ENCODE measurements at regions not wholly inside any gene's neighbourhood (a gene's known extent, or its start where the extent isn't known, plus 50 kb on each side); places are given as distances from the start of the nearest gene placed in this dataset.
"Not testable (repeated sequence)": the region's sequence is repeated elsewhere in the genome, so short reads cannot be mapped to it uniquely, and the experiment has no call there.

DNA sequence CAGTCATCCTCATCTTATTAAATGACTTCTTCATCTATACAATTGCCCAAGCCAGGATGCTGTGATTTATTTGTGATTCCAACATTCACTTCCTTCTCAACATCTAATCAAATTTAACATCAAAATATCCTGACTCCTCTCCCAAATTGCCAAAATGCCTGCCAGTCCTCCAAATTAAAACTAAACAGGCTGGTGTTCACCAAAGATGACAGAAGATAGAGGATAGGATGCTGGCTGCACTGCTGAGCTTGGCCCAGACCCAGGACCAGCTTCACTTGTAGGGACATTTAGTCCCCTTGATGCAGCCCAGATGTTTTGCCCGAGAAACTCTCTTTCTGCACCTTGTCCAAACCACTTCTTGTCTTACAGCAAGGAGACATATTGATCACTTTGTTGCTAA lies 540.0 kb upstream of the CNTNAP5 start:
- no peak for DNase-seq

DNA sequence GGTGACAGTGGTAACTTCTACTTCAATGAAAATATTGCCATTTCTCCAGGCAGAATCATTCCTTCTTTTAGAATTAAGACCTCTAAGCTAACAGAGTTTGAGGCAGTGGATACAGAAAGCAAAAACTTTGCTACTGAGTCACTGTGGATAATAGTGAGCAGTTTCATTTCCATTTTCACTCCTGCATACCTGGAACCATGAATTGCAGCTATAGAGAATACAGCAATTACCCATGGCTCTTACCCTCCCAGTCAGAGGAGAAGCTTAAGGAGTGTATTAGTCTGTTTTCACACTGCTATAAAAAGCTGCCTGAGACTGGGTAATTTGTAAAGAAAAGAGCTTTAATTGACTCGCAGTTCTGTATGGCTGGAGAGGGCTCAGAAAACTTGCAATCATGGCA lies 531.4 kb upstream of the CNTNAP5 start:
- no peak for DNase-seq

DNA sequence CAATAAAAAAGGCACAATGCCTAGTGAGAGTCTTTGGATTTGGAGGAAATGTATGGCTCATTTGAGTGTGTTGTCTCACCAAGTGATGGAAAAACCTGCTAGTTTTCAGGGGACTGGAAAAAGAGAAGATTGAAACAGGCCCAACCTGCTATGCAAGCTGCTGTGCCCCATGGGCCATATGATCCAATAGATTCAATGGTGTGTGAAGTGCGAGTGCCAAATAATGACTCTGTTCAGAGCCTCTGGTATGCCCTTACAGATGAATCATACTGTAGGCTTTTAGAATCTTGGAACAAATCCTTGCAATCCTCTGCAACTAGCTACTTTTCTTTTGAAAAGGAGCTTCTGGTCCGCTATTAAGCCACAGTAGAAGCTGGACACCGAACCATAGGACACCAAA lies 529.8 kb upstream of the CNTNAP5 start:
- no peak for DNase-seq

DNA sequence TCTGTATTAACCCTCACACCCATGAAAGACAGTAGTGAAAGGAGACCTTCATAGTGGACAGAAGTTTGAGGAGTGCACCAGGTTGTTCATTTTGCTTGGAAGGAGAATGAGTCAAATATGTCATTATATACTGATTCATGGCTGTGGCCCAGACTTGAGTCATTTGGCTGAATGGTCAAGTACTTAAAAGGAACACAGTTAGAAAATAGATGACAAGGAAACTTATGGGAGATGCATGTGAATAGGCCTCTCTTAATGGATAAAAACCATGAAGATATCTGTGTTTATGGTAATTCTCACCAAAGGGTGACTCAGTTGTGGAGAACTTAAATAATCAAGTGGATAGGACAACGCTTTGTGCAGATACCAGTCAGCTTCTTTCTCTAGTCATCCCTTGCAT lies 524.7 kb upstream of the CNTNAP5 start:
- DNase-seq: no peak

DNA sequence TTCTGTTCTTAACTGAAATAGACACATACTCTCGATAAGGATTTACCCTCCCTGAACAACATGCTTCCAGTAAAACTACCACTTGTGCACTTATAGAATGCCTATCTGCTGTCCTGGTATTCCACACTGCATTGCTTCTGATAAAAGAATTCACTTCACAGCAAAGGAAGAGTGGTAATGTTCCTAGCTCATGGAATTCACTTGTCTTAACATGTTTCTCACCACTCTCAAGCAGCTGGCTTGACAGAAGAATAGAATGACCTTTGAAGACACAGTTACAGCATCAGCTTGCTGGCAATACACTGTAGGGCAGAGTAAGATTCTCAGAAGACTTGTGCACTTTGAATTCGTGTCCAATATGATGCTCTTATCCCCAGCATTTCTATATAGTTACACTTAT lies 524.1 kb upstream of the CNTNAP5 start:
- DNase-seq: no peak

DNA sequence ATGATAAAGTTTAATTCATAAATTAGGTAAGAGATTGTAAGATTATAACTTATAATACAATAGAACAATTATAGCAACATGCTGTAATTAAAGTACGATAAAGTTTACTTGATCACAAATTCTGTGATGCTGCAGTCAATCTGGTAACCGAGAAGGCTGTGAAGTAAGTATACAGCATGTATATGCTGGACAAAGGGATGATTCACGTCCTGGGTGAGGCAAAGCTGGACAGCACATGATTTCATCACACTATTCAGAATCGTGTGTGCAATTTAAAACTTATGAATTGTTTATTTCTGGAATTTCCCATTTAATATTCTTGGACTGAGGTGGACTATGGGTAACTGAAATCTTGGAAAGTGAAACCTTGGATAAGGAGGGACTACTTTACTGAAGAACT lies 522.2 kb upstream of the CNTNAP5 start:
- DNase-seq: no peak

DNA sequence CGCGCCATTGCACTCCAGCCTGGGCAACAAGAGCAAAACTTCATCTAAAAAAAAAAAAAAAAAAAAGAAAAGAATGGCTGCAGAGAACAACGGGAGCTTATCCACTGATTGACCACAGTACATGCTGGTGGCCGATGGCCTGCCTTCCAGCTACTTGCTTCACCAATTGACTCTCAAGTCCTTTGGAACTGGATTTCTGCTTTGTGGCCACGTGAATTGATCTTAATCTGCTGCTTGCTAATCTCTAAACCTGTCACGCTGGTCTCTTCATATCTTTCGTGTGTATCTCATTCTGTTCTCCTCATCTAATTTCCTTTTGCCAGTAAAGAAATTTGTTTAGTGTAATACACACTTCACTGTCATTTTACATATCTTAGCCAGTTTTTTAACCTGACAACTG lies 512.5 kb upstream of the CNTNAP5 start:
- no peak for DNase-seq

DNA sequence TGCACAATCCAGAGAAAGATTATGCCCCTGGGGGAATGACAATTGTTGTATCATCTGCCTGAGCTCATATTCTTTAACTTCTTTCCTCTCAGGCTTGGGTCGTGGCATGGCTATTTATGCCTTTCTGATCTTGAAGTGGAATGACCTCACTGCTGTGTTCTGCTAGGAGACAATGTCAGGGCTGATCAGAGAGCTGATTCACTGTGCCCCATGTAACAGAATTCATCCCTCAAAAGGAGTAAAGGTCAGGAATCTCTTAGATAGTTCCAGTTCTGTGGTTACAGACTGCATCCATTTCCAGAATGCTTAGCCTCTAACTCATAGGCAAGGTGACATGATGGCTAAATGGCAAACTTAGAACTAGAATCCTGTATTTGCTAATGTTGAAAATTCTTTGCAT lies 511.7 kb upstream of the CNTNAP5 start:
- DNase-seq: peak; percentile 57

DNA sequence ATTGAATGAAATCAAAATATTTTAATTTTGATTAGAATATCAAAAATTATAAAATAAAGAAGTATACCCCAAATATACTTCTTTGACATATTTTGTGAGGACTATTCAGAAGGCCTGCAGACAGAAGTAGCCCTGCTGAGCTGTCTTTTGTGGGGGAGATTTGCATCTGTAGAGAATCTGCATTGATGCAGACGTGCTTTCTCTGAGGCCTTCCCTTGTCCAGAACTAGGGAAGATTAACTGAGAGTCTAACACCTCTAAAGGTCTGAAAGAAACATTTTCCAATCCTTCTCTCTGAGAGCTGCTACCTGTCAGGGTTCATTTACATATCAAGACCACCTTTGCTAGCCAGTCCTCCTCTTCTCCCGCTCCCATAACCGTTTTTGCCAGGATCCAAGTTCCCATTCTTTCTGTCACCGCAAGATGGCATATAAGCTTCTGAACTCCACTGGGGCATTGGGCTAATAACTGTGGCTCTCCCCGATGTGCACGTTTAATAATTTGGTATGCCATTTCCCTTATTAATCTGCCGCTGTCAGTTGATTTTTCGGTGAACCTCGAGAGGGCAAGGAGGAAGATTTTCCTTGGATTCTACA lies 510.4 kb upstream of the CNTNAP5 start:
- DNase-seq: no peak

DNA sequence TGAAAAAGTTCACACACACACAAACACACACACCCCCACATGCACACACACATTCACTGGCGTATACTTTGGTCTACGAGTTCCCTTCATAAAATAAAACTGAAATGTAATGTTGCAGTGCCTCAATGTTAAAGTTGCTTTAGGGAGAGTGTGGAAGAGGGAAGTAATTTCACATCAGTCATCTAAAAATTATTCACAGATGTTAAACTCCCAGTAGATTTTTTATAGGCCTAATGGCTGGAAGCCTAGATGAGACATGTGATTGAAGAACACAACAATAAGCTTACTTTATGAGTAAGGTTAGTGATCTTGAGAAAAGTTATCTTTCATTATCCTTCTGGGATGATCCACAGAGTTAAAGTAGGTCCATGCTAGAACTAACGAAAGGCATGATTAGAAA lies 506.7 kb upstream of the CNTNAP5 start:
- DNase-seq: no peak

DNA sequence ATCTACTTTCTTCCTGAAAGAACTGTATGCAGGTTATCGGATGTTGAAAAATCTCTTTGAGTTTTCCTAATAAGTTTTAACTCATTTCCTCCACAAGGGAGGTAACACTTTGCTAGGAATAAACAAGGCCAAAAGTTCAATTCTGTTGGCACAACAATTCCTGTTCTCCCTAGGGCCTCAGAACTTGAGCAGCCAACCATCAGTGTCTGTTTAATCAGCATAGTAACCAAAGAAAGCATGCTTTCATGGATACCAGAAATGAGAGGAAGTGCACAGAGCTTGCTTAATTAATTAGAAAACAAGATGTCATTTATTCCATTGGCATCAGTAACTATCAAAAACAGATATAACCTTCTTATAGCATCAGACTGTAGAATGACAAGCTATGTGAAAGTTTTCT lies 503.2 kb upstream of the CNTNAP5 start:
- no peak for DNase-seq

DNA sequence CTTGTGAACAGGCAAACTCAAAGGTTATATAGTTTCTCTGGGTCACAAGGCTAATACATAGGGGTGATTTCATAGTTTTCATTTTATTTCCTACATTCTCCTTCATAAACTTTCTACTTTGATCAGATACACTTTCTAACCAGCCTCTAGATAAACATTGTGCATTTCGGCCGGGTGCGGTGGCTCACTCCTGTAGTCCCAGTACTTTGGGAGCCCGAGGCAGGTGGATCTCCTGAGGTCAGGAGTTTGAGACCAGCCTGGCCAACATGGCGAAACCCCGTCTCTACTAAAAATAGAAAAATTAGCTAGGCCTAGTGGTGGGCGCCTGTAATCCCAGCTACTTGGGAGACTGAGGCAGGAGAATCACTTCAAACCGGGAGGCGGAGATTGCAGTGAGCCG lies 502.6 kb upstream of the CNTNAP5 start:
- DNase-seq: not testable (repeated sequence)

DNA sequence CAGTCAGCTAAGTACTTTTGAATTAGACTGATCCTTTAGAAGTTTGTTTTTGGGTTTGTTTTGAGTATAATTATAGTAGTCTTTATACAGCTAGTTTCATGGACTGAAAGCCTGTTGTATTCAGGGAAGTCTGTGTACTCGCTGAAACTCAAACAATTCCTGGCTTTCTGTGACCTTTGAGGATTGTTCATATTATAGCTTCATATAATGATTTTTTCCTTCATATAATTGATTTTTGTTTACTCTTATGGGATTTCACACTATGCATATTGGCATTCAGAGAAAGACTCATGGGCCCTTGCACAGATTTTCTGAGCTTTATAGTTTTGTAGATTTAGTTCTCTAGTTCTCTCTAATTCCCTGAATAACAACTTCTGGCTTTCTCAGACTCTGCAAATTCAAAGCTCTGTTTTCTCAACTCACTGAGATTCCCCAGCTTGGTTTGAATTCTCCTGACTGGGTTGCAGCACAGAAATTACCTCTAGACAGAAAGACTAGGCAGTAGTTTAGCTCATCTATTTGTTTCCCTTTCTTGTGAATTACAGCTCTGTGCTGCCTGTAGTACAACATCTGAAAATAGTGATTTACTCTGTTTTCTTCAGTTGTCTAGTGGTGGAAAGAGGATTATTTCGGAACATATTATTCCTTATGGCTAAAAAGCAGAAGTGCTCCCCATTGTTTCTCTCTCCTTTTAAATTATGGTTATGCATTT lies 495.9 kb upstream of the CNTNAP5 start:
- DNase-seq: no peak

DNA sequence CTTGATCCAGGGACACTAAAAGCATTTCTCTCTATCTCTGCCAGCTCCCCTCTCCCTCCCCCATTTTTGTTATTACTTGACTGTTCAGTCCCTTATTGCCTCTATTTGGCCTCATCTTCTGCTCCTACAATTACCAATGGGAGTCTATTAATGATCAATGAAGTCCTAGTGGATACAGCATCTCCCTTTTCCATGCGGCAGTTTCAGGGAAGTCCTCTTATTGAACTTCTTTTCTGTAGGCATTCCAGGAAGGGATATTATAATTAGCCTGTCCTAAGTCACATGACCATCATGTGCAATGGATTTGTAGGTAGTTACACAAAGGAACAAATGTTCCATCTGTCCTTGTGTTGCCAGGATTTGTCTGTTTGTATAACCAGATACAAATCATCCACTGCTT lies 495.1 kb upstream of the CNTNAP5 start:
- DNase-seq: no peak

DNA sequence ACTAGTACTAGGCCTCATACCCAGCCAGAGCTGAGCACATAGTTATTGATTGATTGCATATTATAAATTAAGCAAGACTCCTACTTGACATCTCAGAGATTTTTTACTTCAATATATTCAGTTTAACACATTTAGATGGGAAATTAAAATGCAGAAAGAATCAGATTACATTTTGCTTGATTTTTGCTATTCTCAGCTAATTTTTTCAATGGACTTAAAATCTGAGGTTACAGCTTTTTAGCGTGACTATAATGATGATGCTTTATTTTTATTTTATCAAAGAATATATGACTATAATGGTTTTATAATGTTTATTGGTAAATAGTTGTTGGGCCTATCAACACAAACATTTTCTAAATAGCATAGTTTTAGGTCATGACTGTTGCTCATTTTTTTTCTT lies 493.0 kb upstream of the CNTNAP5 start:
- no peak for DNase-seq

DNA sequence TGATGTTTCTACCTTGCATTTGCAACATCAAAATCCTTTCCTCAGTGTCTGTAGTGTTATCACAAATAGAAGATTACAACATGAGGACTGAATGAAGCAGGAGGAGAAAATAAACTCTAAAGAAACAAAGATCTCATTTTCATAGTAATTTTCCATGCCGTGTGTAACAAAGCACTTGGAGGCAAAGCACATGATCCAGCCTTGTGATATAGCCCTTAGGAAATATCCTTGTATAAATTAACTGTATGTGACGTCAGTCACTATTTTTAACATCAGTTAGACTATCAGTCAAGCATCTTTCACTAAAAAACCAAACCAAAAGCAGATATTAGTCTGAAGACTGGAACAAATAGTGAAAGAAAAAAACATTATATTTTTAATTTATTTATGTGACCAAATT lies 492.1 kb upstream of the CNTNAP5 start:
- DNase-seq: no peak

DNA sequence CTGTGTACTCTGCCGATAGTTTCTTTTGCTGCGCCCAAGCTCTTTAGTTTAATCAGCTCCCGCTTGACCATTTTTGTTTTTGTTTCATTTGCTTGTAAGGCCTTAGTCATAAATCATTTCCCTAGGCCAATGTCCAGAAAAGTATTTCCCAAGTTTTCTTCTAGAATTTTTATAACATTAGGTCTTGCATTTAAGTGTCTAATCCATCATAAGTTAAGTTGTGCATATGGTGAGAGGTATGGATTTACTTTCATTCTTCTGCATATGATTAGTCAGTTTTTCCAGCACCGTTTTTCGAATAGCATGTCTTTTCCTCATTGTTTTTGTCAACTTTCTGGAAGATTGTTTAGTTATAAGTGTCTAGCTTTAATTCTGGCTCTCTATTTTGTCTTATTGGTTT lies 484.8 kb upstream of the CNTNAP5 start:
- no peak for DNase-seq

DNA sequence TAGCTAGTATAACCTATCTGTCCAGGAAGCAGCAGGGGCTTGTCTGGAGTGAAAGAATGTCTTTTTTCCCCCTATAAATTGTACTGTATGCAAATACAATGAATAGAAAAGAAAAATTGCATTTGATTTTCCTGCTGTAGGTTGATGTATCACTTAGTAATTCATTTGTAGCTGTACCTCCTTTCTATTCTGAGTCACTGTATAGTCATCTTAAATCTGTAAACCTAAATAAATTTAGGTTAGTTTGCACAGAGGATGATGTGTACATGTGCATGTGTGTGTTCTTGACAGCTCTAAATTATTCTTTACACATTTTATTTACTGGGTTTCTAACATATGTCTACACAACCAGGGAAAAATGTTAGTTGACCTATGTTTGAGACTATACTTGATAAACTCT lies 478.7 kb upstream of the CNTNAP5 start:
- no peak for DNase-seq

DNA sequence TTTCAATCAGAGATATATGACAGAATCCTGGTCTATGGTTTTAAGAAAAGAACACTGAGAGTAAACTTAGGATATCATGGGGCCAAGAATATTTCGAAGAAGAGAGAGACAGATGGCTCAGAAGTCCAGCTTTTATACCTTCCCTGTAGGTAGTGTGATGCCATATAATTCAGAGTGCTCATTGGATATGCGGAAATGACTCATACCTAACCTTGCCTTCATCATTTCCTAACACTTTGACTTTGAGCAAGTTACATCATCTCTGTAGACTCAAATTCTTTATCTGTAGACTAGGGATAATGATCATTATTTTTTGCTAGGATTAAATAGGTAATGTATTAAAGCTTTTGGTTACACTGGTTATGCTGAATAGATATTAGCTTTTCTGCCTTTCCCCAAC lies 461.6 kb upstream of the CNTNAP5 start:
- no peak for DNase-seq

DNA sequence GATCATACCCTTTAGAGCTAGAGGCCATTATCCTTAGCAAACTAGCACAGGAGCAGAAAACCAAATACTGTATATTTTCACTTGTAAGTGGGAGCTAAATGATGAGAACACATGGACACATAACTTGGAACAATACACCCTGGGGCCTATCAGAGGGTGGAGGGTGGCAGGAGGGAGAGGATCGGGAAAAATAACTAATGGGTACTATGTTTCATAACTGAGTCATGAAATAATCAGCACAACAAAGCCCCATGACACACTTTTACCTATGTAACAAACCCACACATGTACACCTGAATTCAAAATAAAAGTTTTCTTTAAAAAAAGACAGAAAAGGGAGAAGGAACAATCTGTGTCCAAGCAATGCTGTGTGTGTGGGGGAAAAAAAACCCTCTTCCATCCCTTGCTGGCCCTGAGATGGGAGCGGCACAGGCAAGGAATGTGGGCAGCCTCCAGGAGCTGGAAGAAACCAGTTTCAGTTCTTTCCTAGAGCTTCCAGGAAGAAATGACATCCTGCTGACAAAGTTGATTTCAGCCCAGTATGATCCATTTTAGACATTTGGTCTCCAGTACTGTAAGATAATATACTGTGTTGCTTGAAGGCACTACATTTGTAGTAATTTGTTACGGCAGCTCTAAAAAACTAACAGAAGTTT lies 458.7 kb upstream of the CNTNAP5 start:
- DNase-seq: no peak

DNA sequence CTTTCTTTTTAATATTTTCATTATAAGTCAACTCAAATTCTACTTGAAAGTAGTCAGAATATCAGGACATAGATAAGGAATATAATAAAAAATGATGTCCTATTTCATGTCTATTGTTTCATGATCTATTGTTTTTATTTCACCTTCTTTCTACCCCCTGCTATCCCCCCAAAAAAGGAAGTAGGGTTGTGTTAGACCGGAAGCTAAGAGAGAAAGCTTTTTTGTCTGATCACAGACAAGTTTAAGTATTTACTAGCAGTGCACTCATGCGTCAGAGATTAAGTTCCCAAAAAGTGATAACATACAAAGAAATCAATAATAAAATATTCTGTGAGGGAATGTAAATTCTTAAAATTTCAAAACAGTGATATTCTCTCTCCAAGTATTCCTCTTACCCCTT lies 447.1 kb upstream of the CNTNAP5 start:
- DNase-seq: no peak

DNA sequence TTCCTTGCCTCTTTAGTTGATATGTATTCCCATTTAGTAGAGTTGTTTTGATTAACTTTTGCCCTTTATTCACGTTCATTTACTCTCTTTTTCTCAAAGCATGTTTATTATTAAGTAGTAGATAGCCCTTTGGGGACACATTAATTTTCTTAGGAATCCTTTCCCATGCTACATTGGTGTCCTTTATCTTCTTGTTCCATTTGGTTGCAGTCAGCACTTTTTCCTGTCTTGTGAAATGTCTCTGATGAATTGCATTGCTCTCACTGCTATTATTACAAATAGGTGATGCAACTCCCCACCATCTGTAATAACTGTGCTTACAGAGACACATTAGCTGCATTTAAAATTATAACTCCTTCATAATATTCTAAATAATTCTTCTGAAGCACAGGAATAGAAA lies 428.5 kb upstream of the CNTNAP5 start:
- no peak for DNase-seq

DNA sequence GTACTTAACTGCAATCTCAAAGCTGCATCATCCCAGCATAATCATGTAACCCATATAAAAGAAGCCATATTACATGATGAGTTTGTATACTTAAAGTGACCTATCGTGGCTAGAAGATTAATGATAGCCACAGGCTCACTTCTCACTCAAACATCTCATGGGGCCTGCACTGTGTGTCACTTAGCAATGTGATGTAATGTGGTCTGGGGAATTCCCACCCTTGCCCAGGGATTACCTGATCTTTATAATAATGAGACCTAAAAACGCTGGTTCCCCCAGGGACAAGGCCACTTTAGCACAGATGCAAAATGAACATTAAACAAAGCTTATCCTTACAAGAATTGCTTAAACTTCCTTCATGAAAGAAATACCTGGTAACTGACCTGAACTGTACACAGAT lies 427.1 kb upstream of the CNTNAP5 start:
- no peak for DNase-seq

DNA sequence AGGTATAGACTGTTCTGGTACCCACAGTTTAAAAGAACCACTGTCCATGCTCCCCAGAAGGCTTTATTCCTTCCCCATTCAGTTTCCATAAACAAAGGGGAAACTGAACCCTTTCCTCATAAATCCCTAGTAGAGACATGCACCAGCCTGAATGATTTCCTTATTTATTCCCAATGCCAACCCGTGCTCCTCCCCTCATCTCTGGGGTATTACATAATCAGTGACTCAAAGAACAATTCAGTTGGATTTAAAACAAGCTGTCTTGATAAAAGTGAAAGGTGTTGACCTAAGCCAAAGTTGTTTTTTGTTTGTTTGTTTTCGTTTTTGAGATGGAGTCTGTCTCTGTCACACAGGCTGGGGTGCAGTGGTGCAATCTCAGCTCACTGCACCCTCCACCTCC lies 418.5 kb upstream of the CNTNAP5 start:
- DNase-seq: no peak

DNA sequence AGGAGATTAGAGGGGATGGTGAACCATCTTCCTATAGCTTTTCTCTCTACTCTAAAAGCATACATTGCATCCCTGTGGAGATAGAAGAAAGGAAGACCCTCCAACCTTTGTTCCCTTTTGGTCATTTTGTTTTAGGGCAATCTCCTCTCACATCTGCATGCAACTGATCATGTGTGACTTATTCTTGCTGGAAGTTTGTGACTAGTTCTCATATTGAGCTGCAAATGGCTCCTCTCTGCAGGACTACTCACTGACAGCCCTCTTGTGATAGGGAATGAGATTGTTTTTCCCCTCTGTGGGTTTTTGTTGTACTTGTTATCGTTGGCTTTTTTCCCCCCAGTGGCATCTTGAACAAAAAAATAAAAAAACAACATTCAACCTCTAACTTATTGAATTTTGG lies 416.0 kb upstream of the CNTNAP5 start:
- no peak for DNase-seq

All from islet precursor cell (in vitro differentiated cells).